K562 (cell line): ENCODE measurements at regions not wholly inside any gene's neighbourhood (a gene's known extent, or its start where the extent isn't known, plus 50 kb on each side); places are given as distances from the start of the nearest gene placed in this dataset.

Experiments used
- ATAC-seq: fragments of 200-7000 bp; cut with Tn5 transposase; 3 replicates; pipeline ENCODE4 v1.9.1; 2020; ENCODE audit warnings: moderate library complexity
- BruUV-seq: library from RNA; stranded (reverse); fragments of 400-500 nt; replicated peaks from 2 replicates; lab custom pipeline; 2021; lab: Mats Ljungman, UMichigan
- CTCF ChIA-PET: fragments of 300-600 bp; formaldehyde crosslinking; extraction: SDS; loops from one replicate; lab custom pipeline; 2021; ENCODE audit warnings: low intra/inter-chr PET ratio; lab: Yijun Ruan, JAX
- POLR2A ChIA-PET: fragments of 300-600, 350-650 bp; sonication (Branson Sonifier 250); formaldehyde crosslinking; extraction: SDS; loops from one replicate; lab custom pipeline; 2021; ENCODE audit warnings: antibody characterized with exemption, inconsistent platforms; lab: Yijun Ruan, JAX
- DNase-seq, 4 experiments: peaks; one replicate each; pipeline versions ENCODE4 v3.0.0 to v3.0.0-alpha.2; 2011 to 2018; ENCODE audit warnings: low spot score in 3 of 4, mixed read lengths in 3 of 4; ENCODE audit errors: extremely low read depth in 1 of 4
- FAIRE-seq: peaks from 2 replicates; lab custom pipeline; 2011; peaks lifted over from hg19 to GRCh38; lab: Jason Lieb, UNC
- H2AFZ ChIP-seq: 2 replicates; pipeline ENCODE4 v1.6.0; 2011; ENCODE audit warnings: low read depth, low read length, control low read depth, inconsistent platforms
- H3K27ac ChIP-seq: fragments of 200-600 bp; 3 replicates; pipeline ENCODE4 v1.8.0; 2011; ENCODE audit warnings: low read depth, mild to moderate bottlenecking, control low read depth, inconsistent platforms, low read length, moderate library complexity, mixed read lengths; ENCODE audit errors: extremely low read depth
- H3K27me3 ChIP-seq, 2 experiments: fragments of 300-600 bp in 1 of 2; 2 replicates in 1 of 2; 3 replicates in 1 of 2; pipeline versions ENCODE4 v1.6.0 to v1.8.0; 2011; ENCODE audit warnings: inconsistent platforms in 2 of 2, low read length in 2 of 2, mild to moderate bottlenecking in 1 of 2, mixed read lengths in 1 of 2, moderate library complexity in 1 of 2; ENCODE audit not compliant: control insufficient read depth in 2 of 2, insufficient read depth in 2 of 2
- H3K36me3 ChIP-seq: fragments of 300-600 bp; 3 replicates; pipeline ENCODE4 v1.8.0; 2011; ENCODE audit warnings: mild to moderate bottlenecking, low read length, inconsistent platforms; ENCODE audit not compliant: control insufficient read depth, insufficient read depth
- H3K4me1 ChIP-seq, 2 experiments: fragments of 200-600 bp in 1 of 2; replicated peaks in 1 of 2; 2 replicates in 1 of 2; 3 replicates in 1 of 2; pipeline versions ENCODE4 v1.5.1 to v1.8.0; 2011; ENCODE audit warnings: inconsistent platforms in 2 of 2, low read length in 2 of 2, mild to moderate bottlenecking in 1 of 2, mixed read lengths in 1 of 2, moderate library complexity in 1 of 2; ENCODE audit not compliant: control insufficient read depth in 2 of 2, insufficient read depth in 2 of 2
- H3K4me2 ChIP-seq: 2 replicates; pipeline ENCODE4 v1.6.1; 2011; ENCODE audit warnings: low read length, control low read depth, inconsistent platforms, mixed read lengths; ENCODE audit not compliant: insufficient read depth
- H3K4me3 ChIP-seq: fragments of 200-600 bp; sonication (generic), shearing (Covaris generic); 2 replicates; pipeline ENCODE4 v1.5.1; 2016; ENCODE audit warnings: control low read depth, inconsistent platforms
- H3K79me2 ChIP-seq: fragments of 200-600 bp; 3 replicates; pipeline ENCODE4 v1.8.0; 2011; ENCODE audit warnings: low read length, inconsistent platforms; ENCODE audit not compliant: control insufficient read depth, insufficient read depth
- H3K9ac ChIP-seq, 2 experiments: 2 replicates each; pipeline versions ENCODE4 v1.6.0 to v1.6.1; 2011; ENCODE audit warnings: low read depth in 2 of 2, low read length in 2 of 2, control low read depth in 1 of 2, inconsistent platforms in 1 of 2, mild to moderate bottlenecking in 1 of 2, mixed read lengths in 1 of 2; ENCODE audit not compliant: insufficient read depth in 1 of 2
- H3K9me1 ChIP-seq: one replicate; pipeline ENCODE4 v1.6.0; 2011; ENCODE audit warnings: inconsistent platforms, mild to moderate bottlenecking, low read length, moderate library complexity; ENCODE audit not compliant: control insufficient read depth, insufficient read depth
- H3K9me3 ChIP-seq: replicated peaks from 2 replicates; pipeline ENCODE4 v1.5.1; 2011; ENCODE audit warnings: low read depth, low read length, inconsistent platforms; ENCODE audit not compliant: control insufficient read depth, insufficient read depth
- H4K20me1 ChIP-seq: replicated peaks from 2 replicates; pipeline ENCODE4 v1.6.1; 2011; ENCODE audit warnings: low read length, inconsistent platforms, mixed read lengths; ENCODE audit not compliant: control insufficient read depth, insufficient read depth
- CBFA2T2 ChIP-seq: fragments of 450-650 bp; conservative IDR thresholded peaks from 2 replicates; pipeline ENCODE4 v1.6.1; 2017; ENCODE audit warnings: mild to moderate bottlenecking
- HINFP ChIP-seq: fragments of 450-650 bp; conservative IDR thresholded peaks from 2 replicates; pipeline ENCODE4 v1.6.1; 2016; ENCODE audit warnings: missing genetic modification characterization, low read depth, mild to moderate bottlenecking, control low read depth, missing compliant biosample characterization
- HMBOX1 ChIP-seq: sonication (generic); IDR thresholded peaks from 2 replicates; pipeline ENCODE4 v1.6.1; 2016
- HNRNPK ChIP-seq: fragments of 200-400 bp; formaldehyde crosslinking; IDR thresholded peaks from one replicate; pipeline ENCODE4 v1.6.1; 2018; ENCODE audit warnings: mild to moderate bottlenecking, low read depth, low read length; ENCODE audit not compliant: poor library complexity, severe bottlenecking
- PCBP2 ChIP-seq: fragments of 200-400 bp; formaldehyde crosslinking; IDR thresholded peaks from 2 replicates; pipeline ENCODE4 v1.6.1; 2018; ENCODE audit warnings: low read length, low read depth, mild to moderate bottlenecking, moderate library complexity; ENCODE audit not compliant: poor library complexity, severe bottlenecking
- RCOR1 ChIP-seq, 2 experiments: IDR thresholded peaks; 2 replicates each; pipeline ENCODE4 v1.6.1; 2012; ENCODE audit warnings: low read depth in 2 of 2, low read length in 2 of 2, borderline replicate concordance in 1 of 2, improper control_type of control experiment in 1 of 2
- ZKSCAN1 ChIP-seq: fragments of 150-350 bp; IDR thresholded peaks from 2 replicates; pipeline ENCODE4 v1.6.1; 2016; ENCODE audit warnings: low read depth, low read length
- ZNF449 ChIP-seq: fragments of 250-450 bp; sonication (Bioruptor Pico); IDR thresholded peaks from 2 replicates; pipeline ENCODE4 v1.8.0; 2022; ENCODE audit warnings: moderate library complexity, mild to moderate bottlenecking, inconsistent platforms
- WGBS: fragments of 100-300 bp; shearing (Covaris generic); methylation state at CpG from one replicate; pipeline ENCODE4 v1.1.6; 2016; ENCODE audit warnings: low coverage, mixed read lengths; ENCODE audit not compliant: insufficient coverage; ENCODE audit errors: missing lambda C conversion rate; 5-methylcytosine and 5-hydroxymethylcytosine counted together
- in situ Hi-C: fragments of 300-500 bp; cut with MboI; formaldehyde crosslinking; loops from 4 replicates; pipeline ENCODE4 v1.15.0; 2018; ENCODE audit warnings: inconsistent platforms, mixed read lengths
- intact Hi-C: fragments of 100-400 bp; cut with micrococcal nuclease; formaldehyde crosslinking; loops from 2 replicates; pipeline ENCODE4 v1.14.2; 2022

- no peaks in the 10 kb centered on the region for H3K9me3 ChIP-seq
- H3K9me1 ChIP-seq: no peaks in the 10 kb centered on the region
- ChIA-PET CTCF (no interaction called here), POLR2A (no interaction called here)
- WGBS: 1% methylated on average over 6 of the region's 6 CpGs
- no peaks in the 10 kb centered on the region for H3K79me2 ChIP-seq
- no peak overlapping the region for H2AFZ ChIP-seq
- no peaks in the 10 kb centered on the region for H3K4me1 ChIP-seq
- FAIRE-seq (no peak), DNase-seq (no peak), ATAC-seq (no peak)
- H3K4me2 ChIP-seq: no peak overlapping the region
- in situ Hi-C loops (no loop called here), intact Hi-C loops (no loop called here)
- no peak overlapping the region for H3K4me3 ChIP-seq
- H3K9ac ChIP-seq: no peak overlapping the region
- H4K20me1 ChIP-seq: no peaks in the 10 kb centered on the region
- no peak overlapping the region for H3K27ac ChIP-seq
- TF ChIP-seq ZNF449 (CRISPR knock-in tag) (no peak), CBFA2T2 (no peak)
- H3K27me3 ChIP-seq: no peaks in the 10 kb centered on the region
- H3K36me3 ChIP-seq: no peaks in the 10 kb centered on the region
- BruUV-seq: no TSS peak
These were observed 210.5 kb upstream of the PIK3C3 start for GRCh38 chr18:41744421-41745030.

GRCh38 chr18:41737218-41737617 is 217.8 kb upstream of the PIK3C3 start:
- BruUV-seq: no TSS peak
- POLR2A ChIA-PET: no interaction called here
- in situ Hi-C loops: no loop called here

More at GRCh38 chr18:41737218-41737617, 217.8 kb upstream of the PIK3C3 start:
- H3K27ac ChIP-seq: no peak overlapping the region
- no peak overlapping the region for H2AFZ ChIP-seq
- no peaks in the 10 kb centered on the region for H4K20me1 ChIP-seq
- no peaks in the 10 kb centered on the region for H3K27me3 ChIP-seq
- WGBS: 0% methylated on average over 1 of the region's 1 CpG
- H3K9me1 ChIP-seq: no peaks in the 10 kb centered on the region
- H3K4me3 ChIP-seq: no peak overlapping the region
- no peak for FAIRE-seq
- intact Hi-C loops: no loop called here
- CTCF ChIA-PET: no interaction called here
- no peak for DNase-seq
- no peaks in the 10 kb centered on the region for H3K36me3 ChIP-seq
- H3K4me2 ChIP-seq: no peak overlapping the region
- no peak overlapping the region for H3K9ac ChIP-seq
- no peaks in the 10 kb centered on the region for H3K79me2 ChIP-seq
- H3K9me3 ChIP-seq: no peaks in the 10 kb centered on the region; the same call in 1 of the 2 replicates
- no peak for ATAC-seq
- no peak for TF ChIP-seq HINFP (tag)
- no peak for TF ChIP-seq ZKSCAN1
- peak; percentile 45 for TF ChIP-seq HNRNPK
- TF ChIP-seq HMBOX1: no peak
- peak; percentile 87 for TF ChIP-seq PCBP2
- TF ChIP-seq RCOR1 (IDR thresholded peaks at IDR 0.05; ENCODE audit: borderline replicate concordance in 1 of 2, low read depth in 2 of 2, low read length in 2 of 2): no peak
- TF ChIP-seq, all 486 proteins: peak for 2
- H3K4me1 ChIP-seq: no peaks in the 10 kb centered on the region
